Endodermal cell (in vitro differentiated cells): ENCODE measurements at regions not wholly inside any gene's neighbourhood (a gene's known extent, or its start where the extent isn't known, plus 50 kb on each side); places are given as distances from the start of the nearest gene placed in this dataset. TPM values are rescaled to one million over a fixed set of nuclear protein-coding genes. Genes with fewer than 3 reads are reported as not detected.

Experiments used
- DNase-seq: peaks from one replicate; pipeline ENCODE4 v3.0.0-alpha.2; 2017
- H3K27ac ChIP-seq: 2 replicates; pipeline ENCODE4 v1.5.1; 2013; ENCODE audit warnings: mild to moderate bottlenecking, low read depth, low read length, moderate library complexity
- H3K27me3 ChIP-seq: 2 replicates; pipeline ENCODE4 v1.6.1; 2013; ENCODE audit warnings: mild to moderate bottlenecking, low read length, moderate library complexity; ENCODE audit not compliant: insufficient read depth, control insufficient read depth, poor library complexity, severe bottlenecking
- H3K36me3 ChIP-seq: 2 replicates; pipeline ENCODE4 v1.7.0; 2013; ENCODE audit warnings: mild to moderate bottlenecking, low read length, moderate library complexity; ENCODE audit not compliant: control insufficient read depth, insufficient read depth
- H3K4me1 ChIP-seq: one replicate; pipeline ENCODE4 v1.7.0; 2013; ENCODE audit warnings: low read length; ENCODE audit not compliant: control insufficient read depth, insufficient read depth
- H3K4me3 ChIP-seq: 2 replicates; pipeline ENCODE4 v1.5.1; 2013; ENCODE audit warnings: mild to moderate bottlenecking, low read length, moderate library complexity
- H3K9ac ChIP-seq: 2 replicates; pipeline ENCODE4 v1.6.1; 2013; ENCODE audit warnings: mild to moderate bottlenecking, low read length, moderate library complexity; ENCODE audit not compliant: poor library complexity, severe bottlenecking; ENCODE audit errors: extremely low read depth
- H3K9me3 ChIP-seq: 2 replicates; pipeline ENCODE4 v1.6.1; 2013; ENCODE audit warnings: mild to moderate bottlenecking, low read length, moderate library complexity; ENCODE audit not compliant: control insufficient read depth
- H3K27ac Mint-ChIP-seq: 2 replicates; pipeline ENCODE4 v1.8.0; 2020; ENCODE audit warnings: mixed read lengths
- H3K27me3 Mint-ChIP-seq: 2 replicates; pipeline ENCODE4 v1.8.0; 2021; ENCODE audit warnings: mild to moderate bottlenecking, mixed read lengths; ENCODE audit not compliant: insufficient read depth
- H3K36me3 Mint-ChIP-seq: 2 replicates; pipeline ENCODE4 v1.8.0; 2020; ENCODE audit warnings: low read depth, mixed read lengths
- H3K4me1 Mint-ChIP-seq: 2 replicates; pipeline ENCODE4 v1.8.0; 2020; ENCODE audit warnings: mixed read lengths
- H3K4me3 Mint-ChIP-seq: 2 replicates; pipeline ENCODE4 v1.8.0; 2020; ENCODE audit warnings: mild to moderate bottlenecking, moderate library complexity, mixed read lengths
- H3K9me3 Mint-ChIP-seq: 2 replicates; pipeline ENCODE4 v1.8.0; 2020; ENCODE audit warnings: mild to moderate bottlenecking, mixed read lengths
- WGBS, 2 experiments: methylation state at CpG; one replicate each; pipeline versions ENCODE4 v1.1.5 to v1.1.7; 2013; ENCODE audit warnings: missing lambda C conversion rate in 2 of 2, mixed read lengths in 1 of 2; ENCODE audit not compliant: insufficient coverage in 1 of 2, insufficient read length in 1 of 2; 5-methylcytosine and 5-hydroxymethylcytosine counted together
- microRNA-seq: library from miRNA; unstranded; fragments of <30 nt; microRNA quantifications from one replicate; pipeline ENCODE4 v1.2.0, GENCODE V29; 2020; ENCODE audit warnings: borderline microRNAs expressed
- TF ChIP-seq, protein P1 (sequence below): fragments of 200-600 bp; sonication (generic); conservative IDR thresholded peaks from 2 replicates; pipeline ENCODE4 v1.5.0; 2021; ENCODE audit warnings: antibody characterized with exemption, mild to moderate bottlenecking

DNA sequence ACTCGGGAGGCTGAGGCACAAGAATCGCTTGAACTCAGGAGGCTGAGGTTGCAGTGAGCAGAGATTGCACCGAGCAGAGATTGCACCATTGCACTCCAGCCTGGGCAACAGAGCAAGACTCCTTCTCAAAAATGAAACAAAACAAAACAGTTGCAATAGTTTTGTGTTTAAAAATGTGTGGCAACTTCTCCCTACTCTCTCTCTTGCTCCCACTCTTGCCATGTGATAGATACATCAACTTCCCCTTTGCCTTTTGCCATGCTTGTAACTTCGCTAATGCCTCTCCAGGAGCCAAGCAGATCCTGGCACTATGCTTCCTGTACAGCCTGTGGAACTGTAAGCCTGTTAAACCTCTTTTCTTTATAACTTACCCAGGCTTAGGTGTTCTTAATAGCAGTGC is 52.5 kb upstream of the INTU start:
- 95 to 100% methylated on average over 3 to 4 of the region's 4 CpGs for WGBS, 2 experiments
- Mint-ChIP-seq H3K27me3 (no peaks in the 10 kb centered on the region), H3K9me3 (no peaks in the 10 kb centered on the region), H3K4me1 (peaks cover 3% of the 10 kb centered on the region), H3K36me3 (no peaks in the 10 kb centered on the region), H3K4me3 (no peak overlapping the region), H3K27ac (no peak overlapping the region)
- H3K36me3 ChIP-seq: no peaks in the 10 kb centered on the region
- DNase-seq: no peak
- H3K27ac ChIP-seq: no peak overlapping the region
- H3K27me3 ChIP-seq: no peaks in the 10 kb centered on the region
- H3K9me3 ChIP-seq: no peaks in the 10 kb centered on the region
- TF ChIP-seq, protein P1, sequence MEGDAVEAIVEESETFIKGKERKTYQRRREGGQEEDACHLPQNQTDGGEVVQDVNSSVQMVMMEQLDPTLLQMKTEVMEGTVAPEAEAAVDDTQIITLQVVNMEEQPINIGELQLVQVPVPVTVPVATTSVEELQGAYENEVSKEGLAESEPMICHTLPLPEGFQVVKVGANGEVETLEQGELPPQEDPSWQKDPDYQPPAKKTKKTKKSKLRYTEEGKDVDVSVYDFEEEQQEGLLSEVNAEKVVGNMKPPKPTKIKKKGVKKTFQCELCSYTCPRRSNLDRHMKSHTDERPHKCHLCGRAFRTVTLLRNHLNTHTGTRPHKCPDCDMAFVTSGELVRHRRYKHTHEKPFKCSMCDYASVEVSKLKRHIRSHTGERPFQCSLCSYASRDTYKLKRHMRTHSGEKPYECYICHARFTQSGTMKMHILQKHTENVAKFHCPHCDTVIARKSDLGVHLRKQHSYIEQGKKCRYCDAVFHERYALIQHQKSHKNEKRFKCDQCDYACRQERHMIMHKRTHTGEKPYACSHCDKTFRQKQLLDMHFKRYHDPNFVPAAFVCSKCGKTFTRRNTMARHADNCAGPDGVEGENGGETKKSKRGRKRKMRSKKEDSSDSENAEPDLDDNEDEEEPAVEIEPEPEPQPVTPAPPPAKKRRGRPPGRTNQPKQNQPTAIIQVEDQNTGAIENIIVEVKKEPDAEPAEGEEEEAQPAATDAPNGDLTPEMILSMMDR: no peak
- H3K4me1 ChIP-seq: no peaks in the 10 kb centered on the region
- no peak overlapping the region for H3K4me3 ChIP-seq
- no peak overlapping the region for H3K9ac ChIP-seq

DNA sequence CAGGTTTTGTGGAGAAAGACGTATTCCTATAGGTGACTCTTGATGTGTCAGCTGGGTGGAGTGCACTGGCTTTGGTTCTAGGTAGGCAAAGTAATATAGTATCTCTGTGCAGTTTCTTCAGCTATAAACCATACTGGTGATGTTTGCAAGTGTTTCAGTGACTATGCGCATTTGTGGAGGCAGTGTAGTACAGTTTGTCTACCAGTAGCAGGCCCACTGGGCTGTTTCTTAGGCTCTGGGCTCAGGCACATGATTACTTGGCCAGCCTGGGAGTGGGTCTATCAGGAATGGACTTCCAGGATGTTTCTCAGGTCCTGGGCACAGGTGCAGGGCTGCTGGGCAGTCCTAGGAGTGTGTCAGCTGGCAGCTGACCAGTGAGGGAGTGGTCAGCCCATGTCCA is 51.9 kb upstream of the INTU start:
- TF ChIP-seq, protein P1: no peak
- Histone ChIP-seq H3K4me3 (no peak overlapping the region), H3K27me3 (no peaks in the 10 kb centered on the region), H3K4me1 (no peaks in the 10 kb centered on the region), H3K27ac (no peak overlapping the region), H3K9me3 (no peaks in the 10 kb centered on the region), H3K36me3 (no peaks in the 10 kb centered on the region), H3K9ac (no peak overlapping the region)
- 94 to 100% methylated on average over 1 to 2 of the region's 2 CpGs for WGBS, 2 experiments
- Mint-ChIP-seq H3K36me3 (no peaks in the 10 kb centered on the region), H3K4me3 (no peak overlapping the region), H3K27ac (no peak overlapping the region), H3K27me3 (no peaks in the 10 kb centered on the region), H3K4me1 (peaks cover 3% of the 10 kb centered on the region), H3K9me3 (no peaks in the 10 kb centered on the region)
- DNase-seq: no peak

Small RNA genes lying in the stretch of these regions (microRNA-seq; reads per million reads assigned to microRNA genes)
- not detected for gene MIR2054
